GM12875 (cell line): ENCODE measurements at regions not wholly inside any gene's neighbourhood (a gene's known extent, or its start where the extent isn't known, plus 50 kb on each side); places are given as distances from the start of the nearest gene placed in this dataset.

Experiments used
- H3K4me3 ChIP-seq: one replicate; pipeline ENCODE4 v1.5.1; 2011; ENCODE audit warnings: low read depth, low read length, control low read depth
- TF ChIP-seq, protein P1 (sequence below): IDR thresholded peaks from 2 replicates; pipeline ENCODE4 v1.5.1; 2011; ENCODE audit warnings: low read depth, mild to moderate bottlenecking, control low read depth, inconsistent platforms, low read length, moderate library complexity, borderline replicate concordance; ENCODE audit not compliant: insufficient read depth

GRCh38 chr21:41659791-41660560 lies 106.9 kb downstream of the RIPK4 start:
- TF ChIP-seq, protein P1, sequence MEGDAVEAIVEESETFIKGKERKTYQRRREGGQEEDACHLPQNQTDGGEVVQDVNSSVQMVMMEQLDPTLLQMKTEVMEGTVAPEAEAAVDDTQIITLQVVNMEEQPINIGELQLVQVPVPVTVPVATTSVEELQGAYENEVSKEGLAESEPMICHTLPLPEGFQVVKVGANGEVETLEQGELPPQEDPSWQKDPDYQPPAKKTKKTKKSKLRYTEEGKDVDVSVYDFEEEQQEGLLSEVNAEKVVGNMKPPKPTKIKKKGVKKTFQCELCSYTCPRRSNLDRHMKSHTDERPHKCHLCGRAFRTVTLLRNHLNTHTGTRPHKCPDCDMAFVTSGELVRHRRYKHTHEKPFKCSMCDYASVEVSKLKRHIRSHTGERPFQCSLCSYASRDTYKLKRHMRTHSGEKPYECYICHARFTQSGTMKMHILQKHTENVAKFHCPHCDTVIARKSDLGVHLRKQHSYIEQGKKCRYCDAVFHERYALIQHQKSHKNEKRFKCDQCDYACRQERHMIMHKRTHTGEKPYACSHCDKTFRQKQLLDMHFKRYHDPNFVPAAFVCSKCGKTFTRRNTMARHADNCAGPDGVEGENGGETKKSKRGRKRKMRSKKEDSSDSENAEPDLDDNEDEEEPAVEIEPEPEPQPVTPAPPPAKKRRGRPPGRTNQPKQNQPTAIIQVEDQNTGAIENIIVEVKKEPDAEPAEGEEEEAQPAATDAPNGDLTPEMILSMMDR, result no peak
- no peak overlapping the region for H3K4me3 ChIP-seq

- H3K4me3 ChIP-seq, result no peak overlapping the region
- TF ChIP-seq, protein P1, result no peak
Observed at GRCh38 chr21:41656946-41657525, 109.8 kb downstream of the RIPK4 start.

- H3K4me3 ChIP-seq, result no peak overlapping the region
- TF ChIP-seq, protein P1, result no peak
Observed at GRCh38 chr21:41655259-41655658, 111.6 kb downstream of the RIPK4 start.

- H3K4me3 ChIP-seq, result no peak overlapping the region
- TF ChIP-seq, protein P1, result no peak
Observed at GRCh38 chr21:41653954-41654491, 112.8 kb downstream of the RIPK4 start.

- TF ChIP-seq, protein P1, result no peak
- H3K4me3 ChIP-seq, result no peak overlapping the region
Observed at GRCh38 chr21:41653243-41653953, 113.5 kb downstream of the RIPK4 start.

DNA sequence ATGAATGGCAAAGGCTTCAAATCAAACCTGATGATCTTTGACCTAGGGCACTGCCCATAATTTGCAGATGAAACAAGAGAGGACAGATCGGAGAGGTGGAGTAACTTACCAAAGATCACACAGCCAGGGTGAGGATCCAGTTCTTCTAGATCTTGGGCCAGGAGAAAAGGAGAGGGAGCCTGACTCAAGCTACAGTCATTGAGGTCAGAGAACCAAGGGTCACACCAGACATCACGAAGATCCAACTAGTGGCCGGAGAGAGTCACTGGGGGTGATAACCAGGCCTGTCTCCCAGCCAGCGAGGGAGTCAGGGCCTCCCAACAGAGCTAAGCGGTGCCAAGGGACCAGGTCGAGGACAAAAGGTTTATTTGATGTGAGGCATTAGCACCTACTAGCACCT lies 115.0 kb downstream of the RIPK4 start:
- TF ChIP-seq, protein P1, result no peak
- H3K4me3 ChIP-seq, result no peak overlapping the region
